Neural cell (in vitro differentiated cells): ENCODE measurements at regions not wholly inside any gene's neighbourhood (a gene's known extent, or its start where the extent isn't known, plus 50 kb on each side); places are given as distances from the start of the nearest gene placed in this dataset.
"Not testable (repeated sequence)": the region's sequence is repeated elsewhere in the genome, so short reads cannot be mapped to it uniquely, and the experiment has no call there.

ENCODE experiments used
- H2AFZ ChIP-seq: fragments of 200-600, 300-800 bp; sonication (generic), shearing (Covaris generic); 2 replicates; pipeline ENCODE4 v1.6.0; 2014; ENCODE audit warnings: low read depth, mild to moderate bottlenecking, antibody characterized with exemption, low read length, moderate library complexity
- H3F3A ChIP-seq: fragments of 200-600 bp; shearing (Covaris generic); 2 replicates; pipeline ENCODE4 v1.6.1; 2016; ENCODE audit warnings: mild to moderate bottlenecking, moderate library complexity, mixed read lengths, antibody characterized with exemption, low read length; ENCODE audit not compliant: insufficient read depth, poor library complexity, severe bottlenecking
- H3K27ac ChIP-seq: fragments of 200-600, 300-800 bp; sonication (generic), shearing (Covaris generic); 2 replicates; pipeline ENCODE4 v1.5.1; 2014; ENCODE audit warnings: mild to moderate bottlenecking, low read length, moderate library complexity
- H3K27me3 ChIP-seq: fragments of 300-800, 200-600 bp; sonication (generic), shearing (Covaris generic); 2 replicates; pipeline ENCODE4 v1.6.0; 2014; ENCODE audit warnings: mild to moderate bottlenecking, low read depth, low read length, moderate library complexity; ENCODE audit not compliant: insufficient read depth
- H3K36me3 ChIP-seq: fragments of 300-800, 200-600 bp; sonication (generic), shearing (Covaris generic); 2 replicates; pipeline ENCODE4 v1.5.1; 2014; ENCODE audit warnings: mild to moderate bottlenecking, antibody characterized with exemption, low read length, moderate library complexity; ENCODE audit not compliant: insufficient read depth
- H3K4me2 ChIP-seq: fragments of 300-800, 200-600 bp; sonication (generic), shearing (Covaris generic); 2 replicates; pipeline ENCODE4 v1.6.0; 2014; ENCODE audit warnings: mild to moderate bottlenecking, low read length
- H3K4me3 ChIP-seq: fragments of 300-800, 200-600 bp; sonication (generic), shearing (Covaris generic); 2 replicates; pipeline ENCODE4 v1.5.1; 2014; ENCODE audit warnings: mild to moderate bottlenecking, low read length, moderate library complexity
- H3K79me2 ChIP-seq: fragments of 200-600 bp; shearing (Covaris generic); replicated peaks from 2 replicates; pipeline ENCODE4 v1.6.0; 2014; ENCODE audit warnings: mild to moderate bottlenecking, low read length, moderate library complexity; ENCODE audit not compliant: insufficient read depth
- H3K9ac ChIP-seq: fragments of 300-800, 200-600 bp; sonication (generic), shearing (Covaris generic); 2 replicates; pipeline ENCODE4 v1.6.1; 2016; ENCODE audit warnings: mild to moderate bottlenecking, low read length, mixed read lengths
- H3K9me2 ChIP-seq: fragments of 200-600 bp; shearing (Covaris generic); 2 replicates; pipeline ENCODE4 v1.6.1; 2016; ENCODE audit warnings: mild to moderate bottlenecking, low read length, mixed read lengths; ENCODE audit not compliant: insufficient read depth
- H3K9me3 ChIP-seq: fragments of 200-600, 300-800 bp; sonication (generic), shearing (Covaris generic); 2 replicates; pipeline ENCODE4 v1.6.1; 2016; ENCODE audit warnings: mild to moderate bottlenecking, mixed run types, low read length, moderate library complexity, mixed read lengths
- H4K20me1 ChIP-seq: fragments of 200-600 bp; shearing (Covaris generic); 2 replicates; pipeline ENCODE4 v1.6.1; 2016; ENCODE audit warnings: mild to moderate bottlenecking, mixed run types; ENCODE audit not compliant: insufficient read depth
- EP300 ChIP-seq: fragments of 450-650 bp; conservative IDR thresholded peaks from 2 replicates; pipeline ENCODE4 v1.6.1; 2014; ENCODE audit warnings: antibody characterized with exemption, mild to moderate bottlenecking, moderate library complexity; ENCODE audit not compliant: poor library complexity, severe bottlenecking
- EZH2 ChIP-seq: fragments of 200-600, 300-800 bp; shearing (Covaris generic), sonication (generic); IDR thresholded peaks from 2 replicates; pipeline ENCODE4 v1.6.1; 2014; ENCODE audit warnings: antibody characterized with exemption, low read length, borderline replicate concordance, mild to moderate bottlenecking; ENCODE audit not compliant: insufficient read depth, poor library complexity, severe bottlenecking
- MXI1 ChIP-seq: fragments of 450-650 bp; conservative IDR thresholded peaks from 2 replicates; pipeline ENCODE4 v1.6.1; 2014; ENCODE audit warnings: antibody characterized with exemption, mild to moderate bottlenecking; ENCODE audit not compliant: poor library complexity, severe bottlenecking
- POLR2AphosphoS5 ChIP-seq: IDR thresholded peaks from 2 replicates; pipeline ENCODE4 v1.6.1; 2012
- RAD21 ChIP-seq: fragments of 450-650 bp; conservative IDR thresholded peaks from 2 replicates; pipeline ENCODE4 v1.6.1; 2014; ENCODE audit warnings: antibody characterized with exemption, mild to moderate bottlenecking, moderate library complexity
- SMC3 ChIP-seq: fragments of 450-650 bp; conservative IDR thresholded peaks from 2 replicates; pipeline ENCODE4 v1.6.1; 2014; ENCODE audit warnings: antibody characterized with exemption, mild to moderate bottlenecking, moderate library complexity; ENCODE audit not compliant: poor library complexity
- TAF1 ChIP-seq: IDR thresholded peaks from 2 replicates; pipeline ENCODE4 v1.6.1; 2012; ENCODE audit warnings: low read depth
- TF ChIP-seq, protein P1 (sequence below): IDR thresholded peaks from 2 replicates; pipeline ENCODE4 v1.6.1; 2012; ENCODE audit warnings: borderline replicate concordance
- TF ChIP-seq, protein P2 (sequence below): fragments of 450-650 bp; IDR thresholded peaks from 2 replicates; pipeline ENCODE4 v1.5.1; 2014; ENCODE audit warnings: antibody characterized with exemption, mild to moderate bottlenecking, moderate library complexity; ENCODE audit not compliant: poor library complexity, severe bottlenecking

GRCh38 chr1:228655796-228656394 is 79.4 kb upstream of the RHOU start:
- Histone ChIP-seq H4K20me1 (no peaks in the 10 kb centered on the region), H3K27me3 (peaks cover 7% of the 10 kb centered on the region), H3K4me2 (no peak overlapping the region), H3K27ac (no peak overlapping the region), H3K9ac (no peak overlapping the region), H3F3A (no peaks in the 10 kb centered on the region), H3K79me2 (no peaks in the 10 kb centered on the region), H3K9me2 (no peaks in the 10 kb centered on the region), H3K9me3 (no peaks in the 10 kb centered on the region), H3K36me3 (no peaks in the 10 kb centered on the region), H2AFZ (no peak overlapping the region), H3K4me3 (no peak overlapping the region)
- no peak for TF ChIP-seq TAF1
- no peak for TF ChIP-seq POLR2AphosphoS5
- TF ChIP-seq, protein P1, sequence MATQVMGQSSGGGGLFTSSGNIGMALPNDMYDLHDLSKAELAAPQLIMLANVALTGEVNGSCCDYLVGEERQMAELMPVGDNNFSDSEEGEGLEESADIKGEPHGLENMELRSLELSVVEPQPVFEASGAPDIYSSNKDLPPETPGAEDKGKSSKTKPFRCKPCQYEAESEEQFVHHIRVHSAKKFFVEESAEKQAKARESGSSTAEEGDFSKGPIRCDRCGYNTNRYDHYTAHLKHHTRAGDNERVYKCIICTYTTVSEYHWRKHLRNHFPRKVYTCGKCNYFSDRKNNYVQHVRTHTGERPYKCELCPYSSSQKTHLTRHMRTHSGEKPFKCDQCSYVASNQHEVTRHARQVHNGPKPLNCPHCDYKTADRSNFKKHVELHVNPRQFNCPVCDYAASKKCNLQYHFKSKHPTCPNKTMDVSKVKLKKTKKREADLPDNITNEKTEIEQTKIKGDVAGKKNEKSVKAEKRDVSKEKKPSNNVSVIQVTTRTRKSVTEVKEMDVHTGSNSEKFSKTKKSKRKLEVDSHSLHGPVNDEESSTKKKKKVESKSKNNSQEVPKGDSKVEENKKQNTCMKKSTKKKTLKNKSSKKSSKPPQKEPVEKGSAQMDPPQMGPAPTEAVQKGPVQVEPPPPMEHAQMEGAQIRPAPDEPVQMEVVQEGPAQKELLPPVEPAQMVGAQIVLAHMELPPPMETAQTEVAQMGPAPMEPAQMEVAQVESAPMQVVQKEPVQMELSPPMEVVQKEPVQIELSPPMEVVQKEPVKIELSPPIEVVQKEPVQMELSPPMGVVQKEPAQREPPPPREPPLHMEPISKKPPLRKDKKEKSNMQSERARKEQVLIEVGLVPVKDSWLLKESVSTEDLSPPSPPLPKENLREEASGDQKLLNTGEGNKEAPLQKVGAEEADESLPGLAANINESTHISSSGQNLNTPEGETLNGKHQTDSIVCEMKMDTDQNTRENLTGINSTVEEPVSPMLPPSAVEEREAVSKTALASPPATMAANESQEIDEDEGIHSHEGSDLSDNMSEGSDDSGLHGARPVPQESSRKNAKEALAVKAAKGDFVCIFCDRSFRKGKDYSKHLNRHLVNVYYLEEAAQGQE, result no peak
- TF ChIP-seq EZH2, result no peak
- no peak for TF ChIP-seq EP300
- TF ChIP-seq RAD21, result no peak
- no peak for TF ChIP-seq MXI1
- TF ChIP-seq, protein P2, sequence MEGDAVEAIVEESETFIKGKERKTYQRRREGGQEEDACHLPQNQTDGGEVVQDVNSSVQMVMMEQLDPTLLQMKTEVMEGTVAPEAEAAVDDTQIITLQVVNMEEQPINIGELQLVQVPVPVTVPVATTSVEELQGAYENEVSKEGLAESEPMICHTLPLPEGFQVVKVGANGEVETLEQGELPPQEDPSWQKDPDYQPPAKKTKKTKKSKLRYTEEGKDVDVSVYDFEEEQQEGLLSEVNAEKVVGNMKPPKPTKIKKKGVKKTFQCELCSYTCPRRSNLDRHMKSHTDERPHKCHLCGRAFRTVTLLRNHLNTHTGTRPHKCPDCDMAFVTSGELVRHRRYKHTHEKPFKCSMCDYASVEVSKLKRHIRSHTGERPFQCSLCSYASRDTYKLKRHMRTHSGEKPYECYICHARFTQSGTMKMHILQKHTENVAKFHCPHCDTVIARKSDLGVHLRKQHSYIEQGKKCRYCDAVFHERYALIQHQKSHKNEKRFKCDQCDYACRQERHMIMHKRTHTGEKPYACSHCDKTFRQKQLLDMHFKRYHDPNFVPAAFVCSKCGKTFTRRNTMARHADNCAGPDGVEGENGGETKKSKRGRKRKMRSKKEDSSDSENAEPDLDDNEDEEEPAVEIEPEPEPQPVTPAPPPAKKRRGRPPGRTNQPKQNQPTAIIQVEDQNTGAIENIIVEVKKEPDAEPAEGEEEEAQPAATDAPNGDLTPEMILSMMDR, result no peak
- no peak for TF ChIP-seq SMC3

- H3K4me3 ChIP-seq, H3F3A ChIP-seq, H2AFZ ChIP-seq, H3K9me3 ChIP-seq, H3K36me3 ChIP-seq, H3K27ac ChIP-seq, H3K9me2 ChIP-seq, H3K4me2 ChIP-seq, H3K9ac ChIP-seq, H3K27me3 ChIP-seq, H3K79me2 ChIP-seq, H4K20me1 ChIP-seq: not testable (repeated sequence)
Measured at GRCh38 chr1:228662007-228662689, 73.1 kb upstream of the RHOU start.
